Esophagus squamous epithelium (tissue), 4 donors: ENCODE measurements at regions not wholly inside any gene's neighbourhood (a gene's known extent, or its start where the extent isn't known, plus 50 kb on each side); places are given as distances from the start of the nearest gene placed in this dataset.

Experiments
- CTCF ChIP-seq, 6 experiments: fragments of 450-650 bp in 4 of 6; fragments of 200-600 bp in 2 of 6; sonication (generic) in 2 of 6; IDR thresholded peaks; one replicate each; pipeline ENCODE4 v1.5.1; 2016 to 2019; ENCODE audit warnings: antibody characterized with exemption in 6 of 6, mild to moderate bottlenecking in 4 of 6, moderate library complexity in 4 of 6
- POLR2A ChIP-seq, 4 donors: fragments of 450-650 bp; IDR thresholded peaks; one replicate each; pipeline ENCODE4 v1.6.1; 2017; ENCODE audit warnings: antibody characterized with exemption in 4 of 4, mild to moderate bottlenecking in 4 of 4, moderate library complexity in 3 of 4

GRCh38 chr1:234756857-234757256 lies 146.9 kb upstream of the IRF2BP2 start:
- no peak for TF ChIP-seq CTCF (IDR thresholded peaks at IDR 0.05)
- TF ChIP-seq POLR2A (IDR thresholded peaks at IDR 0.05): no peak
